Osteocyte (in vitro differentiated cells): ENCODE measurements at regions not wholly inside any gene's neighbourhood (a gene's known extent, or its start where the extent isn't known, plus 50 kb on each side); places are given as distances from the start of the nearest gene placed in this dataset.

Experiments used
- DNase-seq: peaks from one replicate; pipeline ENCODE4 v3.0.0; 2021; ENCODE audit warnings: mixed read lengths; ENCODE audit not compliant: unreplicated experiment; ENCODE audit errors: extremely low spot score
- H3K27ac Mint-ChIP-seq: one replicate; pipeline ENCODE4 v1.8.0; 2021; ENCODE audit warnings: mild to moderate bottlenecking, mixed read lengths; ENCODE audit not compliant: unreplicated experiment
- H3K27me3 Mint-ChIP-seq: one replicate; pipeline ENCODE4 v1.8.0; 2021; ENCODE audit warnings: mixed read lengths; ENCODE audit not compliant: unreplicated experiment
- H3K36me3 Mint-ChIP-seq: one replicate; pipeline ENCODE4 v1.8.0; 2021; ENCODE audit warnings: mixed read lengths; ENCODE audit not compliant: unreplicated experiment
- H3K4me1 Mint-ChIP-seq: one replicate; pipeline ENCODE4 v1.8.0; 2021; ENCODE audit warnings: mixed read lengths; ENCODE audit not compliant: unreplicated experiment
- H3K4me3 Mint-ChIP-seq: one replicate; pipeline ENCODE4 v1.8.0; 2021; ENCODE audit warnings: mild to moderate bottlenecking, moderate library complexity, mixed read lengths; ENCODE audit not compliant: unreplicated experiment
- H3K9me3 Mint-ChIP-seq: one replicate; pipeline ENCODE4 v1.8.0; 2021; ENCODE audit warnings: mixed read lengths; ENCODE audit not compliant: unreplicated experiment
- TF ChIP-seq, protein P1 (sequence below): fragments of 200-600 bp; sonication (generic); IDR thresholded peaks from 2 replicates; pipeline ENCODE4 v1.5.0; 2021; ENCODE audit warnings: antibody characterized with exemption, mild to moderate bottlenecking, moderate library complexity

- TF ChIP-seq, protein P1, sequence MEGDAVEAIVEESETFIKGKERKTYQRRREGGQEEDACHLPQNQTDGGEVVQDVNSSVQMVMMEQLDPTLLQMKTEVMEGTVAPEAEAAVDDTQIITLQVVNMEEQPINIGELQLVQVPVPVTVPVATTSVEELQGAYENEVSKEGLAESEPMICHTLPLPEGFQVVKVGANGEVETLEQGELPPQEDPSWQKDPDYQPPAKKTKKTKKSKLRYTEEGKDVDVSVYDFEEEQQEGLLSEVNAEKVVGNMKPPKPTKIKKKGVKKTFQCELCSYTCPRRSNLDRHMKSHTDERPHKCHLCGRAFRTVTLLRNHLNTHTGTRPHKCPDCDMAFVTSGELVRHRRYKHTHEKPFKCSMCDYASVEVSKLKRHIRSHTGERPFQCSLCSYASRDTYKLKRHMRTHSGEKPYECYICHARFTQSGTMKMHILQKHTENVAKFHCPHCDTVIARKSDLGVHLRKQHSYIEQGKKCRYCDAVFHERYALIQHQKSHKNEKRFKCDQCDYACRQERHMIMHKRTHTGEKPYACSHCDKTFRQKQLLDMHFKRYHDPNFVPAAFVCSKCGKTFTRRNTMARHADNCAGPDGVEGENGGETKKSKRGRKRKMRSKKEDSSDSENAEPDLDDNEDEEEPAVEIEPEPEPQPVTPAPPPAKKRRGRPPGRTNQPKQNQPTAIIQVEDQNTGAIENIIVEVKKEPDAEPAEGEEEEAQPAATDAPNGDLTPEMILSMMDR: no peak
- H3K27ac Mint-ChIP-seq: no peak overlapping the region
- no peak for DNase-seq
- H3K36me3 Mint-ChIP-seq: no peaks in the 10 kb centered on the region
- peaks cover 2% of the 10 kb centered on the region for H3K27me3 Mint-ChIP-seq
- H3K4me1 Mint-ChIP-seq: no peaks in the 10 kb centered on the region
- no peak overlapping the region for H3K4me3 Mint-ChIP-seq
- no peaks in the 10 kb centered on the region for H3K9me3 Mint-ChIP-seq
Observed at GRCh38 chr6:40274058-40274457, 313.1 kb downstream of the LRFN2 start.

DNA sequence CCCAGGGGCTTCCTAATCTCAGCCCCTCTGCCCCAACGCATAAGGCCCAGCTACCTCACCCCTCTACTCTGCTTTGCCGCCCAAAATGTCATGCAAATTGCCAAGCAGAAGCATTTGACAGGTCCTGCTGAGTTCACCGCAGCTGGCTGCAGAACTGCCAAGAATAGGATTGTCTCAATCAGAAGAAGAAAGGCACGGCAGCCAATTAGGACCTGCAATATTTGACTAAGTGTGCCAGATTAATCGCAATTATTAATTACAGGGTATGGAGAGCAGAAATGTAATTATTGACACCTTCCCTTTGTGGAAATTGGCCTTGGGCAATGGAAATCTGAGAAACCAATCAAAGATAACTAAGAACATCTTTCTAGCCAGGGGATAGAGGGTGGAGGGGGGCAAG, 318.6 kb downstream of the LRFN2 start:
- Mint-ChIP-seq H3K27me3 (peaks cover 4% of the 10 kb centered on the region), H3K9me3 (no peaks in the 10 kb centered on the region), H3K36me3 (no peaks in the 10 kb centered on the region), H3K4me1 (no peaks in the 10 kb centered on the region), H3K4me3 (no peak overlapping the region), H3K27ac (no peak overlapping the region)
- no peak for DNase-seq
- TF ChIP-seq, protein P1: no peak

- TF ChIP-seq, protein P1: no peak
- no peaks in the 10 kb centered on the region for H3K36me3 Mint-ChIP-seq
- no peak for DNase-seq
- no peaks in the 10 kb centered on the region for H3K9me3 Mint-ChIP-seq
- H3K27me3 Mint-ChIP-seq: peaks cover 4% of the 10 kb centered on the region
- H3K27ac Mint-ChIP-seq: no peak overlapping the region
- no peaks in the 10 kb centered on the region for H3K4me1 Mint-ChIP-seq
- H3K4me3 Mint-ChIP-seq: no peak overlapping the region
Observed at GRCh38 chr6:40268166-40268565, 319.0 kb downstream of the LRFN2 start.

GRCh38 chr6:40265615-40266014, 321.5 kb downstream of the LRFN2 start:
- no peak overlapping the region for H3K27ac Mint-ChIP-seq

DNA sequence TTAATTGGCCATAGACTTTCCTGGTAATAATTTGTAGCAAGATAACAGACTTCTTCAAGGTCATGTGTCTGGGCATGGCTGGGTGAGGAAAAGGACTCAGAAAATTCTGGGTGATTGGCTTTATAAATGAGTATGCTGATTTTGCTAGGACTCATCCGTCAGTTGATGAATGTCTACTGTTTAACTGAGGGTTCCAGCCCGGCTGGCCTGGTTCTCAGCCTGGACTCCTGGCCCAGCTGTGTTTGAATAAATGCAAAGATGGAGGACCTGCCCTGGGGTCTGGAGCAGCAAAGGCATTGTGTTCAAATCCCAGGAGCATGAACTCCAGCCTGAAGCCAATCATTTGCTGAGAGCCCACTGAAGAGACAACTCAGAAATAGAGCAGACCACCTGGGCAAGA, 323.2 kb downstream of the LRFN2 start:
- peaks cover 7% of the 10 kb centered on the region for H3K27me3 Mint-ChIP-seq
- H3K27ac Mint-ChIP-seq: no peak overlapping the region
- H3K4me1 Mint-ChIP-seq: no peaks in the 10 kb centered on the region
- H3K36me3 Mint-ChIP-seq: no peaks in the 10 kb centered on the region
- H3K9me3 Mint-ChIP-seq: no peaks in the 10 kb centered on the region
- TF ChIP-seq, protein P1: no peak
- no peak overlapping the region for H3K4me3 Mint-ChIP-seq
- no peak for DNase-seq

More at GRCh38 chr6:40265615-40266014, 321.5 kb downstream of the LRFN2 start:
- DNase-seq: no peak
- TF ChIP-seq, protein P1: no peak
- Mint-ChIP-seq H3K36me3 (no peaks in the 10 kb centered on the region), H3K4me3 (no peak overlapping the region), H3K27me3 (peaks cover 7% of the 10 kb centered on the region), H3K9me3 (no peaks in the 10 kb centered on the region), H3K4me1 (no peaks in the 10 kb centered on the region)
